Omental fat pad (tissue), 3 donors: ENCODE measurements at regions not wholly inside any gene's neighbourhood (a gene's known extent, or its start where the extent isn't known, plus 50 kb on each side); places are given as distances from the start of the nearest gene placed in this dataset.

Experiments
- ATAC-seq: fragments of 150-250 bp; one replicate; pipeline ENCODE4 v1.9.1; 2016; ENCODE audit warnings: mild to moderate bottlenecking, moderate library complexity; ENCODE audit not compliant: low FRiP score
- DNase-seq: peaks from one replicate; pipeline ENCODE4 v3.0.0-alpha.2; 2019; ENCODE audit warnings: low spot score
- TF ChIP-seq, protein P1 (sequence below), 3 donors: fragments of 450-650 bp; IDR thresholded peaks; one replicate each; pipeline ENCODE4 v1.5.1; 2016 to 2017; ENCODE audit warnings: antibody characterized with exemption in 3 of 3, mild to moderate bottlenecking in 3 of 3, moderate library complexity in 2 of 3

DNA sequence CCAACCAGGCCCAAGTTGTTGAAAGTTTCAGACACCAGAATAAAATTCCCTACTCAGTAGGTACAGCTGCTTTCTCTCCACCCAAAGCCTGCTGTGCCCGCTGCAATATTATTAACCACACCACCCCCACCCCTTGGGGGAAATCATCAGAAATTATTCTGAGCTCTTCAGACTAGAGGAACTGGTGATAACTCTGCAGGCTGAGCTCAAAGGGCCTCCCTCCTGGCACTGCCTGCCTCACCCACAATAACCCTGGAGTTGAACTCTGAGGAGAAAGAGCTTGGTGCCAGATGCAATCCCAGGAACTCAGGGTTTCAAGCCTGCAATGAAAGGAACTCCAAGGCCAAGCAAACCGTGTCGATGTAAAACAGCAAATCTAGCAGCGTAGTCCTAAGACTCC lies 381.7 kb upstream of the ZNF507 start:
- no peak for DNase-seq
- ATAC-seq, result no peak
- TF ChIP-seq, protein P1, sequence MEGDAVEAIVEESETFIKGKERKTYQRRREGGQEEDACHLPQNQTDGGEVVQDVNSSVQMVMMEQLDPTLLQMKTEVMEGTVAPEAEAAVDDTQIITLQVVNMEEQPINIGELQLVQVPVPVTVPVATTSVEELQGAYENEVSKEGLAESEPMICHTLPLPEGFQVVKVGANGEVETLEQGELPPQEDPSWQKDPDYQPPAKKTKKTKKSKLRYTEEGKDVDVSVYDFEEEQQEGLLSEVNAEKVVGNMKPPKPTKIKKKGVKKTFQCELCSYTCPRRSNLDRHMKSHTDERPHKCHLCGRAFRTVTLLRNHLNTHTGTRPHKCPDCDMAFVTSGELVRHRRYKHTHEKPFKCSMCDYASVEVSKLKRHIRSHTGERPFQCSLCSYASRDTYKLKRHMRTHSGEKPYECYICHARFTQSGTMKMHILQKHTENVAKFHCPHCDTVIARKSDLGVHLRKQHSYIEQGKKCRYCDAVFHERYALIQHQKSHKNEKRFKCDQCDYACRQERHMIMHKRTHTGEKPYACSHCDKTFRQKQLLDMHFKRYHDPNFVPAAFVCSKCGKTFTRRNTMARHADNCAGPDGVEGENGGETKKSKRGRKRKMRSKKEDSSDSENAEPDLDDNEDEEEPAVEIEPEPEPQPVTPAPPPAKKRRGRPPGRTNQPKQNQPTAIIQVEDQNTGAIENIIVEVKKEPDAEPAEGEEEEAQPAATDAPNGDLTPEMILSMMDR (IDR thresholded peaks at IDR 0.05), result no peak

GRCh38 chr19:31969016-31969415 lies 376.4 kb upstream of the ZNF507 start:
- ATAC-seq, result no peak

GRCh38 chr19:31970027-31970461 lies 375.4 kb upstream of the ZNF507 start:
- ATAC-seq (no peak), DNase-seq (no peak)
- TF ChIP-seq, protein P1 (IDR thresholded peaks at IDR 0.05), result no peak

More at GRCh38 chr19:31969016-31969415, 376.4 kb upstream of the ZNF507 start:
- TF ChIP-seq, protein P1 (IDR thresholded peaks at IDR 0.05), result no peak
- no peak for DNase-seq

DNA sequence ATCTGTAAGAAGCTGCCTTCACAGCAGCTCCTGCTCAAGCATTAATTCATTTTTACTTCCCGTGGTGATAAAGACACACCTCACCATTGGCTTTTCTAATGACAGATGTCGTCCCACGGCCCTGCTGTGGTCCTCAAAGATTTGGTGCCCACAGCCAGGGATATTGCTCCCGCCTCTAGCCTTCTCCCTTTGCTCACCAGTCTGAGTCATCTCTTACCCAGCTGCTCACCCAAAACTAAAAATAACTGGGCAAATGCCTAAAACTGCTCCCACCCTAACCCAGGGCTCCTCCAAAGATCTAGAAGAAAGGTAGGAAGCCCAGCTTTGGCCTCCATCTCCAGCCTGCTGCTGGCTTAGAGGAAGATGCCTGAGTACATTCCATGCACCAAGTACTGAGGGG lies 371.1 kb upstream of the ZNF507 start:
- ATAC-seq, result no peak
- TF ChIP-seq, protein P1 (IDR thresholded peaks at IDR 0.05), result no peak
- no peak for DNase-seq

DNA sequence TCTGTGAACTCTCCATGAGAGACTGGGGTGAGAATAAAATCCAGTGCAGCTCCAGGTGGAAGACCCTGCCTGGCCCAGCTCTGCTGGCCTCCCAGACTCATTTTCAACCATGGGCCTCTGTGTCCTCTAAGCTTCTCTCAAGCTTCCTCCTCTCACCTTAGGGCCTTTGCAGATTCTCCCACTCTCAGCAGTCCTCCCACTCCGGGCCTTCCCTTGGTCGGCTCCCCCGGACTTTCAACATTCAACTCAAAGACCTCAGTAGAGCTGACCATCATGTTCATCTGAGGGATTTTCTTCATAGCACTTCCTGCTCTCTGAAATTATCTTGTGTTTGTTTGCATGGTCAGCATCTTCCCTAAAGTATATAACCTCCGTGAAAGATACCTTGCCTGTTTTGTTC lies 370.5 kb upstream of the ZNF507 start:
- TF ChIP-seq, protein P1 (IDR thresholded peaks at IDR 0.05), result no peak
- ATAC-seq (no peak), DNase-seq (no peak)

- ATAC-seq (no peak), DNase-seq (no peak)
- TF ChIP-seq, protein P1 (IDR thresholded peaks at IDR 0.05), result no peak
These were observed 369.9 kb upstream of the ZNF507 start for GRCh38 chr19:31975461-31975860.

- DNase-seq, result no peak
- TF ChIP-seq, protein P1 (IDR thresholded peaks at IDR 0.05), result no peak
- no peak for ATAC-seq
These were observed 368.5 kb upstream of the ZNF507 start for GRCh38 chr19:31976775-31977536.
